ENCODE measurements at regions not wholly inside any gene's neighbourhood (a gene's known extent, or its start where the extent isn't known, plus 50 kb on each side); places are given as distances from the start of the nearest gene placed in this dataset.
A peak's percentile ranks its signal among the peaks of the same experiment; 100 is the strongest.
"Not testable (repeated sequence)": the region's sequence is repeated elsewhere in the genome, so short reads cannot be mapped to it uniquely, and the experiment has no call there.

- H3K27ac ChIP-seq; H3K4me1 ChIP-seq; H3F3A ChIP-seq (ENCODE audit: low read depth); H3K9me3 Mint-ChIP-seq; H4K20me1 ChIP-seq (ENCODE audit: low read depth); H3K36me3 ChIP-seq; H3K36me3 Mint-ChIP-seq; H3K9ac ChIP-seq; H3K9me3 ChIP-seq (ENCODE audit: low read depth); H3K27ac Mint-ChIP-seq; H3K79me2 ChIP-seq (ENCODE audit: low read depth): not testable (repeated sequence)
- Histone ChIP-seq H3K4me3 (peak overlapping the region; percentile 41), H3K4me2 (peak overlapping the region; percentile 73), H2AFZ (replicated peaks) (peak overlapping the region; percentile 52), H3K27me3 (peaks cover 58% of the 10 kb centered on the region)
- peak; percentile 37 for DNase-seq (ENCODE audit: low spot score)
- TF ChIP-seq CTCF (IDR thresholded peaks at IDR 0.05), result peak; percentile 62
- H3K27me3 Mint-ChIP-seq (ENCODE audit: insufficient read depth, low read depth), result peaks cover 26% of the 10 kb centered on the region
- peak overlapping the region; percentile 70 for H3K4me3 Mint-ChIP-seq
- peaks cover 11% of the 10 kb centered on the region for H3K4me1 Mint-ChIP-seq
These were observed 121.5 kb downstream of the PPIAL4G start for GRCh38 chr1:148361427-148362215.

- H3K9me3 ChIP-seq (ENCODE audit: low read depth), result no peaks in the 10 kb centered on the region
- H3K4me2 ChIP-seq, result no peak overlapping the region
- no peak overlapping the region for H3K9ac ChIP-seq
- H3F3A ChIP-seq (ENCODE audit: low read depth), result peaks cover 20% of the 10 kb centered on the region
- H2AFZ ChIP-seq (replicated peaks), result no peak overlapping the region
- no peaks in the 10 kb centered on the region for H3K79me2 ChIP-seq (ENCODE audit: low read depth)
- no peak overlapping the region for H3K4me3 Mint-ChIP-seq
- TF ChIP-seq EZH2phosphoT487 (IDR thresholded peaks at IDR 0.05) (no peak), CTCF (IDR thresholded peaks at IDR 0.05) (no peak), EZH2 (IDR thresholded peaks at IDR 0.05) (no peak)
- H4K20me1 ChIP-seq (ENCODE audit: low read depth), result no peaks in the 10 kb centered on the region
- peaks cover 9% of the 10 kb centered on the region for H3K9me3 Mint-ChIP-seq
- no peaks in the 10 kb centered on the region for H3K36me3 ChIP-seq
- no peak overlapping the region for H3K27ac ChIP-seq
- no peaks in the 10 kb centered on the region for H3K36me3 Mint-ChIP-seq
- peaks cover 11% of the 10 kb centered on the region for H3K4me1 ChIP-seq
- H3K27me3 Mint-ChIP-seq (ENCODE audit: insufficient read depth, low read depth), result peaks cover 29% of the 10 kb centered on the region
- no peak overlapping the region for H3K4me3 ChIP-seq
- peaks cover 82% of the 10 kb centered on the region for H3K27me3 ChIP-seq
- H3K4me1 Mint-ChIP-seq, result peaks cover 4% of the 10 kb centered on the region
- no peak overlapping the region for H3K27ac Mint-ChIP-seq
- DNase-seq (ENCODE audit: low spot score), result no peak
These were observed 126.1 kb downstream of the PPIAL4G start for GRCh38 chr1:148357037-148357436.

- H3K36me3 Mint-ChIP-seq, result no peaks in the 10 kb centered on the region
- peaks cover 9% of the 10 kb centered on the region for H3K9me3 Mint-ChIP-seq
- no peak overlapping the region for H3K27ac Mint-ChIP-seq
- Histone ChIP-seq H3K9ac (no peak overlapping the region), H3K27ac (no peak overlapping the region), H3K4me1 (peaks cover 11% of the 10 kb centered on the region), H3K4me3 (no peak overlapping the region), H3K79me2 (ENCODE audit: low read depth) (no peaks in the 10 kb centered on the region), H3K27me3 (peaks cover 82% of the 10 kb centered on the region), H4K20me1 (ENCODE audit: low read depth) (no peaks in the 10 kb centered on the region), H3K9me3 (ENCODE audit: low read depth) (no peaks in the 10 kb centered on the region), H3F3A (ENCODE audit: low read depth) (peaks cover 20% of the 10 kb centered on the region), H2AFZ (replicated peaks) (no peak overlapping the region), H3K36me3 (no peaks in the 10 kb centered on the region), H3K4me2 (no peak overlapping the region)
- TF ChIP-seq EZH2 (IDR thresholded peaks at IDR 0.05) (no peak), EZH2phosphoT487 (IDR thresholded peaks at IDR 0.05) (no peak), CTCF (IDR thresholded peaks at IDR 0.05) (no peak)
- no peak overlapping the region for H3K4me3 Mint-ChIP-seq
- DNase-seq (ENCODE audit: low spot score), result no peak
- H3K4me1 Mint-ChIP-seq, result no peaks in the 10 kb centered on the region
- peaks cover 28% of the 10 kb centered on the region for H3K27me3 Mint-ChIP-seq (ENCODE audit: insufficient read depth, low read depth)
These were observed 127.1 kb downstream of the PPIAL4G start for GRCh38 chr1:148355976-148356375.

Measured in neural progenitor cell (in vitro differentiated cells).